GM21786 (cell line): ENCODE measurements at regions not wholly inside any gene's neighbourhood (a gene's known extent, or its start where the extent isn't known, plus 50 kb on each side); places are given as distances from the start of the nearest gene placed in this dataset.

Experiments used
- ATAC-seq: cut with Tn5 transposase; IDR thresholded peaks from one replicate; pipeline ENCODE4 v1.9.1; 2021; ENCODE audit not compliant: unreplicated experiment

GRCh38 chr15:96390986-96391385 is 60.5 kb downstream of the NR2F2 start:
- no peak for ATAC-seq

GRCh38 chr15:96392380-96393208 is 62.1 kb downstream of the NR2F2 start:
- ATAC-seq: no peak

- ATAC-seq: no peak
These were observed 62.7 kb downstream of the NR2F2 start for GRCh38 chr15:96393209-96393513.

GRCh38 chr15:96395687-96396086 is 65.2 kb downstream of the NR2F2 start:
- ATAC-seq: no peak

- ATAC-seq: no peak
These were observed 68.3 kb downstream of the NR2F2 start for GRCh38 chr15:96398776-96399175.

GRCh38 chr15:96402403-96402802 is 71.9 kb downstream of the NR2F2 start:
- no peak for ATAC-seq

- no peak for ATAC-seq
These were observed 72.6 kb downstream of the NR2F2 start for GRCh38 chr15:96403071-96403470.

GRCh38 chr15:96403932-96404331 is 73.4 kb downstream of the NR2F2 start:
- no peak for ATAC-seq

GRCh38 chr15:96404560-96404959 is 74.1 kb downstream of the NR2F2 start:
- no peak for ATAC-seq

GRCh38 chr15:96406291-96406690 is 75.8 kb downstream of the NR2F2 start:
- no peak for ATAC-seq

GRCh38 chr15:96406701-96407100 is 76.2 kb downstream of the NR2F2 start:
- no peak for ATAC-seq

- ATAC-seq: no peak
These were observed 77.0 kb downstream of the NR2F2 start for GRCh38 chr15:96407482-96407881.

- no peak for ATAC-seq
These were observed 78.2 kb downstream of the NR2F2 start for GRCh38 chr15:96408591-96409183.

- no peak for ATAC-seq
These were observed 79.0 kb downstream of the NR2F2 start for GRCh38 chr15:96409215-96410138.

- no peak for ATAC-seq
These were observed 79.9 kb downstream of the NR2F2 start for GRCh38 chr15:96410175-96411055.

GRCh38 chr15:96411056-96412031 is 80.8 kb downstream of the NR2F2 start:
- no peak for ATAC-seq

- ATAC-seq: no peak
These were observed 81.8 kb downstream of the NR2F2 start for GRCh38 chr15:96412045-96412905.

GRCh38 chr15:96412906-96413231 is 82.4 kb downstream of the NR2F2 start:
- ATAC-seq: no peak

GRCh38 chr15:96413657-96414056 is 83.2 kb downstream of the NR2F2 start:
- no peak for ATAC-seq
